Caco-2 (cell line): ENCODE measurements at regions not wholly inside any gene's neighbourhood (a gene's known extent, or its start where the extent isn't known, plus 50 kb on each side); places are given as distances from the start of the nearest gene placed in this dataset.

Experiments used
- BruUV-seq: library from RNA; stranded (reverse); fragments of 400-500 nt; replicated peaks from 2 replicates; lab custom pipeline; 2021; lab: Mats Ljungman, UMichigan
- CTCF ChIA-PET: fragments of 300-600 bp; sonication (Branson Sonifier 250); formaldehyde crosslinking; loops from one replicate; lab custom pipeline; 2022; ENCODE audit warnings: antibody characterized with exemption; lab: Charles Lee
- POLR2A ChIA-PET: fragments of 300-600 bp; sonication (Branson Sonifier 250); formaldehyde crosslinking; loops from one replicate; lab custom pipeline; 2022; ENCODE audit warnings: antibody characterized with exemption; lab: Charles Lee
- DNase-seq, 2 experiments: peaks; one replicate each; pipeline versions ENCODE4 v3.0.0 to v3.0.0-alpha.2; 2020 to 2022
- H3K27me3 ChIP-seq: replicated peaks from 2 replicates; pipeline ENCODE4 v1.6.0; 2011; ENCODE audit warnings: low read length; ENCODE audit not compliant: control insufficient read depth, insufficient read depth
- H3K36me3 ChIP-seq: 2 replicates; pipeline ENCODE4 v1.5.1; 2011; ENCODE audit warnings: low read length; ENCODE audit not compliant: control insufficient read depth, insufficient read depth
- H3K4me1 ChIP-seq: fragments of 250-450 bp; sonication (Bioruptor Pico); 2 replicates; pipeline ENCODE4 v1.5.1; 2020; ENCODE audit warnings: mild to moderate bottlenecking
- H3K4me3 ChIP-seq: 2 replicates; pipeline ENCODE4 v1.5.1; 2011; ENCODE audit warnings: low read depth, mild to moderate bottlenecking, control low read depth, low read length
- H3K9me3 ChIP-seq: fragments of 250-450 bp; sonication (Bioruptor Pico); 2 replicates; pipeline ENCODE4 v1.5.1; 2020; ENCODE audit warnings: mild to moderate bottlenecking, moderate library complexity
- H3K27ac Mint-ChIP-seq: one replicate; pipeline ENCODE4 v1.8.0; 2022; ENCODE audit warnings: mixed read lengths; ENCODE audit not compliant: unreplicated experiment
- H3K27me3 Mint-ChIP-seq: one replicate; pipeline ENCODE4 v1.8.0; 2022; ENCODE audit warnings: mixed read lengths; ENCODE audit not compliant: insufficient read depth, unreplicated experiment
- H3K36me3 Mint-ChIP-seq: one replicate; pipeline ENCODE4 v1.8.0; 2022; ENCODE audit warnings: mild to moderate bottlenecking, mixed read lengths; ENCODE audit not compliant: insufficient read depth, unreplicated experiment
- H3K4me1 Mint-ChIP-seq: one replicate; pipeline ENCODE4 v1.8.0; 2022; ENCODE audit warnings: low read depth, mixed read lengths; ENCODE audit not compliant: unreplicated experiment
- H3K4me3 Mint-ChIP-seq: one replicate; pipeline ENCODE4 v1.8.0; 2022; ENCODE audit warnings: mild to moderate bottlenecking, moderate library complexity, mixed read lengths; ENCODE audit not compliant: unreplicated experiment
- H3K9me3 Mint-ChIP-seq: one replicate; pipeline ENCODE4 v1.8.0; 2022; ENCODE audit warnings: mixed read lengths; ENCODE audit not compliant: unreplicated experiment
- CTCF ChIP-seq, 2 experiments: fragments of 200-600 bp in 1 of 2; IDR thresholded peaks; 1 replicate in 1 of 2; 2 replicates in 1 of 2; pipeline versions ENCODE4 v1.5.1 to v1.8.0; 2011 to 2022; ENCODE audit warnings: antibody characterized with exemption in 1 of 2, control low read depth in 1 of 2, inconsistent platforms in 1 of 2, low read depth in 1 of 2, low read length in 1 of 2, mild to moderate bottlenecking in 1 of 2, moderate library complexity in 1 of 2; ENCODE audit not compliant: insufficient read depth in 1 of 2, severe bottlenecking in 1 of 2, unreplicated experiment in 1 of 2
- intact Hi-C: fragments of 100-400 bp; cut with micrococcal nuclease; formaldehyde crosslinking; loops from one replicate; pipeline ENCODE4 v1.10.0; 2022; ENCODE audit not compliant: unreplicated experiment

GRCh38 chr14:37857774-37858266 is 262.4 kb downstream of the TTC6 start:
- no peak overlapping the region for H3K27ac Mint-ChIP-seq
- Histone ChIP-seq H3K4me1 (no peaks in the 10 kb centered on the region; the same call in 1 of the 2 replicates), H3K27me3 (no peaks in the 10 kb centered on the region), H3K9me3 (no peaks in the 10 kb centered on the region), H3K36me3 (no peaks in the 10 kb centered on the region), H3K4me3 (no peak overlapping the region)
- no peak overlapping the region for H3K4me3 Mint-ChIP-seq
- DNase-seq, result no peak
- no peak for TF ChIP-seq CTCF (IDR thresholded peaks at IDR 0.05; ENCODE audit: insufficient read depth in 1 of 2, low read depth in 1 of 2, low read length in 1 of 2, severe bottlenecking in 1 of 2, unreplicated experiment in 1 of 2)
- POLR2A ChIA-PET, result no interaction called here
- CTCF ChIA-PET, result no interaction called here
- no peaks in the 10 kb centered on the region for H3K27me3 Mint-ChIP-seq
- intact Hi-C loops, result no loop called here
- H3K4me1 Mint-ChIP-seq, result peaks cover 6% of the 10 kb centered on the region
- peaks cover 14% of the 10 kb centered on the region for H3K36me3 Mint-ChIP-seq
- peaks cover 21% of the 10 kb centered on the region for H3K9me3 Mint-ChIP-seq
- BruUV-seq, result no TSS peak

DNA sequence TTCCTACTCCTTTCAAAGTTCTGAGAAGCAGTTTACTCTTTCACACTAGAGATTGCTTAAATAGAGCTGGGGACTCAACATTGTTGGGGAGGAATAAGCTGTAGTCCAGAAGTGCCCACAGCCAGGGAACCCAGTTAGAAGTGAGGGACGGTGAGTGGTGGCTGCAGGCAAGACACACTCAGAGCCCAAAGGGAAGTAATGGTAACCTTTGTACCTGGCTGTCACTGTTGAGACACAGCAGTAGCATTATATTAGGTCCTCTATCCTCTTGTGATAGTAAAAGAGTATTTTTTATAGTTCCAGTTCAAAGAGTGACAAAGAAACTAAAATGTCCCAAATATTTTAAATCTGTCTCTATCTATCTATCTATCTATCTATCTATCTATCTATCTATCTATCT is 263.3 kb downstream of the TTC6 start:
- no peak for TF ChIP-seq CTCF (IDR thresholded peaks at IDR 0.05; ENCODE audit: insufficient read depth in 1 of 2, low read depth in 1 of 2, low read length in 1 of 2, severe bottlenecking in 1 of 2, unreplicated experiment in 1 of 2)
- no TSS peak for BruUV-seq
- Mint-ChIP-seq H3K4me3 (no peak overlapping the region), H3K27ac (no peak overlapping the region), H3K9me3 (peaks cover 21% of the 10 kb centered on the region), H3K36me3 (peaks cover 15% of the 10 kb centered on the region), H3K27me3 (no peaks in the 10 kb centered on the region), H3K4me1 (peaks cover 6% of the 10 kb centered on the region)
- POLR2A ChIA-PET, result no interaction called here
- Histone ChIP-seq H3K4me3 (no peak overlapping the region), H3K4me1 (no peaks in the 10 kb centered on the region; the same call in 1 of the 2 replicates), H3K27me3 (no peaks in the 10 kb centered on the region), H3K36me3 (no peaks in the 10 kb centered on the region), H3K9me3 (no peaks in the 10 kb centered on the region)
- no peak for DNase-seq
- intact Hi-C loops, result no loop called here
- CTCF ChIA-PET, result interaction anchor here (1.0 kb wide), 1 partner anchor 16 kb away, joined by 3 read pairs; no protein-coding TSS in a partner anchor

- peaks cover 15% of the 10 kb centered on the region for H3K36me3 Mint-ChIP-seq
- H3K27ac Mint-ChIP-seq, result no peak overlapping the region
- H3K9me3 Mint-ChIP-seq, result peaks cover 21% of the 10 kb centered on the region
- H3K4me1 Mint-ChIP-seq, result peaks cover 6% of the 10 kb centered on the region
- ChIA-PET POLR2A (no interaction called here), CTCF (interaction anchor here (1.0 kb wide), 1 partner anchor 15 kb away, joined by 3 read pairs; no protein-coding TSS in a partner anchor)
- no peak for TF ChIP-seq CTCF (IDR thresholded peaks at IDR 0.05; ENCODE audit: insufficient read depth in 1 of 2, low read depth in 1 of 2, low read length in 1 of 2, severe bottlenecking in 1 of 2, unreplicated experiment in 1 of 2)
- DNase-seq, result no peak
- BruUV-seq, result no TSS peak
- H3K4me3 Mint-ChIP-seq, result no peak overlapping the region
- Histone ChIP-seq H3K36me3 (no peaks in the 10 kb centered on the region), H3K27me3 (no peaks in the 10 kb centered on the region), H3K4me1 (no peaks in the 10 kb centered on the region; the same call in 1 of the 2 replicates), H3K4me3 (no peak overlapping the region), H3K9me3 (no peaks in the 10 kb centered on the region)
- H3K27me3 Mint-ChIP-seq, result no peaks in the 10 kb centered on the region
- intact Hi-C loops, result no loop called here
Observed at GRCh38 chr14:37859177-37859576, 263.7 kb downstream of the TTC6 start.
